HG03439 (cell line): ENCODE measurements at regions not wholly inside any gene's neighbourhood (a gene's known extent, or its start where the extent isn't known, plus 50 kb on each side); places are given as distances from the start of the nearest gene placed in this dataset.

Source experiments
- ATAC-seq: cut with Tn5 transposase; IDR thresholded peaks from one replicate; pipeline ENCODE4 v1.9.1; 2021; ENCODE audit warnings: mild to moderate bottlenecking, moderate library complexity; ENCODE audit not compliant: unreplicated experiment

DNA sequence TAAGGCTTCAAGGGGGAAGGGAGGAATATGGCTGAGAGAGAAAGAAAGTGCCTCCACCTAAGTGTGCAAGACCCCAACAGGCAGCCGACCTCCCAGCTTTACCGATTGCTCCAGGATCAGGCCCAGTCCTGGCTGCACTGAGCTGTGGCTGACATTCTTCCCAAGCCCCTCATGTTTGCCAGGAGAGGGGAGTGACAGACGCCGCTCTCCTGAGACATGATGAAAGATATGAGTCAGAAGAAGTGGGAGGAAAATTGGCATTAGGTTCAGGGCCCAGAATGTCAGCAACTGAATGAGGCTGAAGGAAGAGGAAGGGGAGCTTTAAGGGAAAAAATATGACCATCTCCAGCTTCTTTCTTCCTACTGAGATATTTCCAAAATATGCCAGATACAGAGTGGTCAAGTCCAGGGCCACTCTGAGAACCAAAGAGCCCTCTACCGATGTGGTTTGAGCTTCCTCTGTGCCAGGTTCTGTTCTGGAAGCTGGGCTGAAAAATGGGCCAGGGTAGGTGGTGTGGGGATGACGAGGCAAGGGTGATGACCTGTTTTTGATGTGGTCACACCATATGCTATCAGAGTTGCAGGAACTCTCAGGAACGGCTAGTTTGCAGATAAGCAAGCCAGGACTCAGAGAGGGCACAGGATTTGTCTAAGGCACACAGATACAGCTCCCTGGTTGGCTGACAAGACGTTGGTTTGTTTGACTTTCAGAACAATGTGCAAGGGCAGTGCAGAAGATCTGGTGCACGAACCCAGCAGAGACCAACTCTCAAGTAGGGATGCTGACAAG, 176.7 kb downstream of the SOX9 start:
- ATAC-seq: no peak

DNA sequence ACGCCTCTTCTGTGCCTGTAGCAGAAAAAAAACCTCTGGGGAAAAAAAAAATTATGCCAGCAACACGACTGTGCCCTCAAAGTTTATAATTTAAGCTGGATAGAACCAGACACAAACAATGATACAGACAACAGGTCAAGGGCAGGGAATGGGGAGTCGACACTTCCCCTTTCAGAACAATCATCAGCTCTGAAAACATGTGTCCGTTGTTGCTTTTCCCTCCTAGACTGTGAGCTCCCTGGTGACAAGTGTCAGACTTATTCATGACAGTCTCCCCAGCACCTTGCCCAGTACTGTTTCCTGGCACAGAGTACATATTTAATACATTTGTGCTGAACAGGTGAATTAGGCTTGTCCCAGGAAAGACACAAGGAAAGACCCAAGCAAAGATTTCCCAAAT, 178.3 kb downstream of the SOX9 start:
- ATAC-seq: no peak

DNA sequence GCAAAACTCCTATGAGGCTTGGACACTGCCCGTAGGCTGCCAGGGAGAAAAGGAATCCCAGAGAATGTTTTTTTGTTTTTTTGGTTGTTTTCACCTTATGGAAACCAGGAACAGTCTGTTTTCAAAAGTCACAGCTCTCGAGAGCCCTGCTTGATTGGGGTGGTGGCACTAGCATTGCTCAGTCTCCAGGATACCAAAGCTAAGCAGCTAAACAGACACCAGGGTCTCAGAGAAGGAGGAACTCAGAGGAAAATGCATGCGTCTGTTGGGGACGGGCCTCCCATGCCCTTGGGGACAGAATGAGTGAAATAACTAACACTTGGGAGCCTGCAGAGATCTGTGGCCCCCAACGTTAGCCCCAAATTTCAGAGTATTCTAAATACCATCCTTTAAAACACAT, 178.8 kb downstream of the SOX9 start:
- no peak for ATAC-seq

DNA sequence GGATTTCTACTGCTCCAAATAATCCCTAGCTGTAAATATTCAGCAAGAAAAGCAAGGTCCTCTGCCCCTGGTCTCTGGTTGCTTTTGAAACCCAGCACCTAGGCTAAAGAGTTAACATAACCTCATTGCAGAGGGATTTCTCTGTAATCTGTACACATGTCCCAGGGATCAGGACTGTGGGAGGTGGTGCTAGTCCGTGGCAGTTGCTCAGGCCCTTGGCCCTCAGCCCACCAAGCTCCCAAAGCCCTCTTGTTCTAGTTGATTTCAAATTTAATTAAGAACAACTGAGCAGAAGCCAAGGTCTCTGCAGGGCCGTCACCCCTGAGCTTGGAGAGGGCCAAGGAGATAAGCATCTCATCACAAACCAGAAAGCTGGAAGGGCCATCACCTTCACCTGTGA, 181.1 kb downstream of the SOX9 start:
- ATAC-seq: no peak

DNA sequence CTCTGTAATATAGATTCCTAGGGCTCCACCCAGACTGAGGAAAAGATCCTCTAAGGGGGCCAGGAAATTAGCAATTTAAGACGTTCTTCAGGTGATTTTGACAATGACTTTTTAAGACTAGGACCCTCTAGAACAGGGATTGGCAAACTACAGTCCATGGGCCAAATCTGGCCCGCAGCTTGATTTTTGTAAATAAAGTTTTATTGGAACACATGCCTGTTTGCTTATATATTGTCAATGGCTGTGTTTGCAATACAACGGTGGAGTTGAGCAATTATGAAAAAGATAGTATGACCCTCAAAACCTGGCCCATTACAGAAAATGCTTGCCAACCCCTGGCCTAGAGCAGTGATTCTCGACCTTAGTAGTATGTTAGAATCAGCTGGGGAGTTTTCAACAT, 181.9 kb downstream of the SOX9 start:
- ATAC-seq: no peak

DNA sequence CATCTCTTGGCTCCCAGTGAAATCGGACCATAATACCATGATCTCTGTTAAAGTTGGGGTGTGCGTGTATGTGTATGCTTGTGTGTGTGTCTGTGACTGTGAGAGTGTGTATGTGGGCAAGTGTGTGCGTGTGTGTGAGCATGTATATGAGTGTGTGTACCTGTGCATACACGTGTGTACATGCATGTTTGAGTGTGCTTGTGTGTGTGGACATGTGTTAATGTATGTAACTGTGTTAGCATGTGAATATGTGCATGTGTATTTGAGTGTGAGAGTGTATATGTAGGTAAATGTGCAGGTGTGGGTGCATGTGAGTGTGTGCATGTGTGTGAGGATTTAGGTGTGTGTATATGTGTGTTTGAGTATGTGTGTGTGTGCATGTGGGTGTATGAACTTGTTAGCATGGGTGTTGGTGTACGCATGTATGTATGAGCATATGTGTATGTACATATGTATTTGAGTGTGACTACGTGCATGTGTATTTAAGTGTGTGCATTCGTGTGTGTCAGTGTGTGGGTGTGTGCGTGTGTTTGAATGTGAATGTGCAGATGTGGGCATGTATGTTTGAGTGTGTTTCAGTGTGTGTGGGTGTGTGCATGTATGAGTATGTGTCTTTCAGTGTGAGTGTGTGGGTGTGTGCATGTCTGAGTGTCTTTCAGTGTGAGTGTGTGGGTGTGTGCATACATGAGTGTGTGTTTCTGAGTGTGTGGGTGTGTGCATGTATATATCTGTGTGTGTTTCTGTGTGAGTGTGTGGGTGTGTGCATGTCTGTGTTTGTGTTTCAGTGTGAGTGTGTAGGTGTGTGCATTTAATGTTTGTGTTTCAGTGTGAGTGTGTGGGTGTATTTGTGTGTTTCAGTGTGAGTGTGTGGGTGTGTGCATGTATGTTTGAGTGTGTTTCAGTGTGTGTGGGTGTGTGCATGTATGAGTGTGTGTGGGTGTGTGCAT, 183.2 kb downstream of the SOX9 start:
- ATAC-seq: no peak

DNA sequence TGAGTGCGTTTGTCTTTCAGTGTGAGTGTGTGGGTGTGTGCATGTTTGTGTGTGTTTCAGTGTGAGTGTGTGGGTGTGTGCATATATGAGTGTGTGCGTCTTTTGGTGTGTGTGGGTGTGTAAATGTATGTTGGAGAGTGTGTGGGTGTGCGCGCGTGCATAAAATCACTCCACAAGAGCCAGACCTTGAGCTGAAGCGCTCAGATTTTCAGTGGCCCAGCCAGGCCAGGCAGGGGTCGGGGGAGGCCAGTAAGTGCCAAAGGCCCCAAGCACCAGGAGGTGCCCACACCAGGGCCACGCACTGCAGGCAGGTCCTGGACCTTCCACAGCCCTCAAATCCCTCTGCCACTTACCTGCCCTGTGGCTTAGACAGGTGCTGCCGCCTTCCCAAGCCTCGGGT, 184.0 kb downstream of the SOX9 start:
- ATAC-seq: no peak

DNA sequence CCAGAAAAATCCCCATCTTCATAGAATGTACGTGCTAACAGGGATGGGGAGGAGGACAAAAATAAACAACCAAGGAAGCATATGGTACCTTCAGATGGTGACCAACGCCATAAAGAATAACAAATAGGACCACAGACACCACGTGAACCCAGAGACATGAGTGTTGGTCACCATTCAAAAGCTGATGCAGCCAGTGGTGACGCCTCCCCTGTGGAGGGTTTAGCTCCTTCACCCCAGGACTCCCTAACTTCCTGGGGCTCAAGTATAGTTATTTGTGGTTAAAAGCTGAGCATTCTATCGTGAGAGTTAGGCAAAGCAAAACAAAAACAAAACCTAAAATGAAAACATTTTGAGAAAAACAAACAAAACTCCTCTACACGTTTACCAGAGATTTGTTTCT, 184.7 kb downstream of the SOX9 start:
- ATAC-seq: no peak

DNA sequence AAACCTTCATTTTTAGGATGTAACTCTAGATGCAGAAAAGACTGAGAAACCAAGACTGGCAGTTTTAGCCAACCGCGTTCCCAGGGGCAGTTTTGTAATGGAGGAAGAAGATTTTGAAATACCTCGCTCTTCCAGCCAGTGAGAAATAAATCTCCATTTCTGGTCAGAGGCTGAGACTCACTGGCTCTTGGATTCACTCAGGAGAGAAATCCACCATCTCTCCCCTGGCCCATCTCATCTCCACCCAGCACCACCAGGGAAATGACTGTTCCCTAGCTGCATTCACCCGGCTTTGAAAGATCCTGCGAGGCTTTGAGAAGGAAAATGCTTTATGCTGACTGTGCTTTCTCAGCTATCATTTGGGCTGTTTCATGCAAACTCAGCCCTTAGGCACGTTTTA, 185.2 kb downstream of the SOX9 start:
- no peak for ATAC-seq

DNA sequence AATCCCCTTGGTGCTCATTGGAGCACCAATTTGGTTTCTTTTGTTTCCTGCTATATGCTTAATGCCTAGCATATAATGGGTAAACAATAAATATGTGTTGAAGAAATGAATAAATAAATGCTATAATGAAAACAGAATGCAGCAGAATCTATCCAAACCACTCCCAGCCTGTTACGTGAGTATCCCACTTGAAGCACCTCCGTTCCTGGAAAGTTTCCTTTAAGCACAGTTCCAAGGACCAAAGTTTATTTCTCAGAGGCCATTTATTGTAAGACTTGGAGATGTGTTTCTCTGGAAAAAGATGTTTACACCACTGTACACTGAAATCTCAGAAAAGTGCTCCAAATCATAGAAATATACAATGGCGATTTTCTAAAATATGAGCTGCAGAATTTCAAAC, 187.0 kb downstream of the SOX9 start:
- no peak for ATAC-seq

DNA sequence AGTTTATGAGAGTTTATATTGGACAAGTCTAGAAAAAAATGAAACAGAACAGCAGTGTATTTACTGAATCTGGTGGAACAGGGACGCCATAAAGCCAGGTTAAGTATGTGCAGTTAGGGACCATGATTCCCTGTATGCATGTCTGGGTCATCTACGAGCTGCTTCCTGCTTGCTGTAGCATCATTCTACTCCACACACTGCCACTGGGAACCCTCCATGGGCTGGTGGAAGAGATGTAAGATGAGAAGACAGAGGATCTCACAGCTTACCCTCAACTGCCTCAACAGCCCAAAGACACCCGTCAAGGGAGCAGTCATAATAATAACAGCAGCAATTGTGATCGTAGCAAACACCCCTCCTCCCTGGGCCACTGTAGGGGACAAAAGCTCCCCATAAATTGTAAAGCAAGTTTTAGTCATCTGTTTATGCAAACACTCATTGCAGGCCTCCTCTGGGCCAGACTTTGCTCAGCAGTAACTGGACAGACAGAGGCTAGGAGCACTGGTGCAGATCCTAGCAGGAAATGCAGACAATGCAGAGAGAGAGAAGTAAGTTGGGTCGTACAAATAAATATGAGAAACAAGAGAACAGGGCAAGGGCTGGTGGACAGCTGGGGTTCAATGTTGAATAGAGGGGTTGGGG, 188.0 kb downstream of the SOX9 start:
- no peak for ATAC-seq

DNA sequence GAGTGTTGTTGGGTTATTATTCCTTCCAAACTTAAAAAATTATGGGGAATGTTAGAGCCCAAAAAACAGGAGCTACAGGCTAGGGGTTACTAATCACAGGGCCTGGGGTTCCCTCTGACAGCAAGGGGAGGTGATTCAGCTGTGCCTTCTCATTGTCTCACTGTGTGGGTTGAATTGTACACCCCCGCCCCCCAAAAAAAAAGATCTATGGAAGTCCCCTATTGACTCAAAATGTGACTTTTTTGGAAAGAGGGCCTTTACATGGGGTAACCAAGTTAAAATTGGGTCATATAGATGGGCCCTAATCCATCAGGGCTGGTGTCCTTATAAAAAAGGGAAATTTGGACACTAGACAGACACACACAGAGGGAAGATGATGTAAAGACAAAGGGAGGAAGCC, 190.2 kb downstream of the SOX9 start:
- no peak for ATAC-seq

DNA sequence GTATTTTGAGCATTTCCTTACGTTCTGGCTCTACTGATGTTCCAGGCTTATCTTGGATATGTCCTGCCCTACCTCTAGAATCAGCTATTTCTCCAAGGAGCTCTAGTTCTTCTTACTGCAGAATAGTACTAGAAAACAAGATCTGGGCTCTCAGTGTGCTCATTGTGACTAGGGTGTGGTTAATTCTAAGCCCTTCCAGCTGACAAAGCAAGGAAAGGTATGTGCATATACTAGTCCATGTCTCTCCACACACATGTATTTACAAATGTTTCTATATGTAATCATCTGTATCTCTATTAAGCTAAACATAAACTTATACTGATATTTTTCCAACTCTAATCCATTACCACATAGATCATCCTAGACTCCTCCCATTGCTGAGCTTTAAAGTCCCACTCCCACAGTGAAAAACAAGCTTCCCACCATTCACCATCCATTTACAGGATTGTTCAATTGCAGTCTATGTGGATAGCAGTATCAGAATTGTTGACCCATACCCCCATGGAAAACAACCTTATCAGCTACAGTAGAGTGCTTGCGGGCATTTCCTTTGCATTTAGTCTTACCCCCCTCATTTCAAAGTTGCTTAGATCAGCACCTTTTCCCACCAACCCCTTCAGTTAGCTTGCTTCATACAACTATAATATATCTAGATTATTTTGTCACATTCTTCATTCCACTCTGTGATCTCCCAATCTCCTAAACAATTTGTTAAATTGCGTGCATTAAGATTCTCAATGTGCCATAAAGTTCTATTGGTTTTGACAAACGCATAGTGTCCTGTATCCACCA, 194.5 kb downstream of the SOX9 start:
- no peak for ATAC-seq

DNA sequence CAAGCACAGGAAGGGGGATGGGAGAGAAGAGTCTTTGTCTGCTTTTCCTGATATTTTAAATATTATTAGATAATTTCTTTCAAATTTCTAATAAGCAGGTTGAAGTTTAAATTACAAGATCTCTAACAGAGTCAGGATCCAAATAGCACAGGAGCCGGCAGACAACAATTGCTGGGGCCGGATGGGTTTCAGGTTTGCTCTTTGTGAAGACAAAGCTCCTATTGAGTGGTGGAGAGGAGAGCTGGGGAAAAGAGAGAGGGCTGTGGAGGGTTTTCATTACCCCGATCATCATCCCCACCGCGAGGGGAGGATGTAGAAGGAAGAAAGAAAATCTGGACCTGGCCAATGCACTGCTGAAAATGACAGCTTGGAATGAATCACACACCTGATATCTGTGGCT, 197.3 kb downstream of the SOX9 start:
- ATAC-seq: no peak

DNA sequence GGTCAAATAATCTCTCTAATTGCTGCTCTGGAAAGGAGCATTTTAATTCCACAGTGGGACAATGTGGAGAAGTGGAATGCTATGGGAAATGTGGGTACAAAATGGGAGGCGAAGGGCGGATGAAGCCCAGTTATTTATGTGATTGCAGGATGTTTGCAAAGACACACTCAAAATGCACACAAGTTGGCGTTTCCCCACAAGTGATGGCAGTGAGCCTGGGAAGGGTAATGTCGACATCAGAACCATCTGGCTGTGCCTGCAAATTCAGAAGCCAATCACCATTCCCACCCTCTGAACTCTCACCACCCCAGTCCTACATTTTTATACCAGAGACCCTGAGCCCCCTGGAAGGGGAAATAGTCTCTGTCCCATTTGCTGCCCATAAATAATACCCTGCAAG, 201.1 kb downstream of the SOX9 start:
- no peak for ATAC-seq

DNA sequence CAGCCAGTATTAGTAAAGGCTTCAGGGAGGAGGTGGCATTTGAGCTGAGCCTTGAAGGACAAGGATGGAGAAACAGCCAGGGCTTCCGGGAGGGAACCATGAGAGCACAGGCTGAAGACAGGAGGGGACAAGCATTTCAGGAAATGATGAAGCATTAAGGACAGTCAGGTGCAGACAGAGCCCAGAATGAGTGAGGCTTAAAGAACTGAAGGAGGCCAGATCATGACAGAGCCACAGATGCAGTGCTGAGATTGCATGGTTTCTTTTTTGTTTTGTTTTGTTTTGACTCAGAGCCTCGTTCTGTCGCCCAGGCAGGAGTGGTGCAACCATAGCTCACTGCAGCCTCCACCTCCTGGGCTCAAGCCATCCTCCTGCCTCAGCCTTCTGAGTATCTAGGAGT, 211.5 kb downstream of the SOX9 start:
- ATAC-seq: no peak

DNA sequence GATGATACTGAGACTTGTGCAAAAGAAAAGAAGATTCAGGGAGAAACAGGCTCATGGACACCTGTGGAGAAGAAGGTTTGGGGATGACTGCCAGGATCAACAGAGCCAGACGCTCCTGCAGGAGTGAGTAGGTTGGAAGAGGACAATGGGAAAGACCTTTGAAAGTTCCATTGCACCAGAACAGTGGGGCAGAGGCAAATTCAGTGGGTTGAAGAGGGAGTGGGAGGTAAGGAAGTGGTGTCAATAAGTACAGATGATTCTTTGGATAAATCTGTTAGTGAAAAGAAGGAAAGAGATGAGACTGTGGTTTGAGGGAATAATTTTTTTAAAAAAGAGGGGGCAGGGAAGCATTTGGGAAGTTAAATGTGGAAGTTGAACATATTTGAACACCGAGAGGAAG, 212.8 kb downstream of the SOX9 start:
- no peak for ATAC-seq

DNA sequence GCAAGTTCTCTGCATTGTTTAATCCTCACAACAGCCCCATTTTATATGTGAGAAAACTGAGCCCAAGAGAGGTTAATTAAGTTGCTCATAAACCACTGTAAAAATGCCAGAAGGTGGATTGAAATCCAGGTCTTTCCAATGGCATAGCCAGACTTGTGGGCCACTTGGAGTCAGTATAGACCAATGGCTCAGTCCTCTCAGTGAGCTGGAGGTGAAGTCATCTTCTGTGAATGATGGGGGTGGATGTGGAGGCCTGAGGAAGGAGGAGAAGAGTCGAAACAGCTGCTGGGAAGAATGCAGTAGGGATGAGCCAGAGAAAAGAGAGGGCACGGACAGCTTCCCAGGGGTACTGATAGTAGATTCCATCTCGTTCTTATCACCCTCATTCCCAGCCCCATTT, 213.4 kb downstream of the SOX9 start:
- no peak for ATAC-seq

DNA sequence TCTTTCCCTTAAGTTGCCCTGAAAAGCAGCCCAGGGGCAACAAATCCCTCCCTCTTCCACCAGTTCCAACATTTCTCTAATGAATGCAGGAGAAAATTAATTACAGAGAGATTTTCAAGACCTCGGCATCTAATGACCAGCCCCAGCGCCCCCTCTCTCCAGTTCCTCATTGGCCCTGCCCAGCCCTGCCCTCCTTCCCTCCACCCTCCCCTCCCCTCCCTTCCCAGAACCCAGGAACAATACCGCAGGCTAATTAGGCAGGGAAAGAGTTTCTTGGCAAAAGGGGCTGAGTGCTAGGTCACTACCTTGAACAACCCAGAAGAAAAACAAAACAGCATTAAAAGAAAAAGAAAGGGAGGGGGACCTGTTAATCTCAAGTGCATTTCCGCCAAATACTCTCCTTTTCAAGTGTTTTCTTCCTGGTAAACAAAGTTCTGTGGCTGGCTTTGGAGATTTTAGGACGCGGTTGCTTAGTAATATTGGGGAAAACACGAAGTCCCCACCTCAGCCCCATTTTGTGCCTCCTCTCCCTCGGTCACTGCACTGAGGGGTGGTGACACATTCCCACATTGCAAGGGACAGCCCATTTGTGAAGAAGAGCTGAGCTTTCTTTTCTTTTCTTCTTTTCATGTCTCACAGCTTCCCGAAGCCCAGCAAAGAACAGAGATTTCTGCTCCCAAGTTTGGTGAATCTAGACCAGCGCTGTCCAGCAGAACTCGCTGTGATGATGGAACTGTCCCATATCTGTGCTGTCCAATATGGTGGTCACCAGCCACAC, 215.4 kb downstream of the SOX9 start:
- ATAC-seq: no peak

DNA sequence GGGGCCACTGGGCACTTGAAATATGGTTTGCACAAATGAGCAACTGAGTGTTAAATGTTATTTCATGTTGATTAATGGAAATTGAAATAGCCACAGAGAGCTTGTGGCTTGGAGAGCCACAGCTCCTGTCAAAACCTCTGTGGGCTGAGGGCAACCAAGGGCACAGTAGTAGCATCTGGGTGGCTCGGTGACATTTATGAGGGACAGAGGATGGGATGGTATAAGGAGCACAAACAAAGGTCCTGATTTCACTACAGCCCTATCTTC, 215.9 kb downstream of the SOX9 start:
- no peak for ATAC-seq
